HG02798 (cell line): ENCODE measurements at regions not wholly inside any gene's neighbourhood (a gene's known extent, or its start where the extent isn't known, plus 50 kb on each side); places are given as distances from the start of the nearest gene placed in this dataset.
A peak's percentile ranks its signal among the peaks of the same experiment; 100 is the strongest.

Experiments
- ATAC-seq: cut with Tn5 transposase; IDR thresholded peaks from one replicate; pipeline ENCODE4 v1.9.1; 2021; ENCODE audit warnings: mild to moderate bottlenecking; ENCODE audit not compliant: unreplicated experiment, poor library complexity

GRCh38 chr3:180329847-180330246, 272.1 kb upstream of the TTC14 start:
- no peak for ATAC-seq

GRCh38 chr3:180330440-180330839, 271.5 kb upstream of the TTC14 start:
- ATAC-seq = no peak

- ATAC-seq = peak; percentile 72
These were observed 269.4 kb upstream of the TTC14 start for GRCh38 chr3:180332608-180333007.

- ATAC-seq = no peak
These were observed 266.9 kb upstream of the TTC14 start for GRCh38 chr3:180335050-180335449.

- ATAC-seq = no peak
These were observed 261.6 kb upstream of the TTC14 start for GRCh38 chr3:180340395-180340794.

GRCh38 chr3:180341516-180341915, 260.4 kb upstream of the TTC14 start:
- ATAC-seq = no peak

- ATAC-seq = no peak
These were observed 250.4 kb upstream of the TTC14 start for GRCh38 chr3:180351601-180352000.

GRCh38 chr3:180352261-180352660, 249.7 kb upstream of the TTC14 start:
- no peak for ATAC-seq

GRCh38 chr3:180354214-180354613, 247.7 kb upstream of the TTC14 start:
- ATAC-seq = no peak

GRCh38 chr3:180358179-180358578, 243.8 kb upstream of the TTC14 start:
- ATAC-seq = no peak

- no peak for ATAC-seq
These were observed 242.7 kb upstream of the TTC14 start for GRCh38 chr3:180359061-180359952.

GRCh38 chr3:180359953-180360279, 242.0 kb upstream of the TTC14 start:
- ATAC-seq = no peak

- no peak for ATAC-seq
These were observed 239.9 kb upstream of the TTC14 start for GRCh38 chr3:180362081-180362480.

GRCh38 chr3:180375831-180376230, 226.1 kb upstream of the TTC14 start:
- ATAC-seq = no peak

GRCh38 chr3:180378496-180378895, 223.5 kb upstream of the TTC14 start:
- no peak for ATAC-seq

- no peak for ATAC-seq
These were observed 219.3 kb upstream of the TTC14 start for GRCh38 chr3:180382638-180383180.

- ATAC-seq = no peak
These were observed 218.5 kb upstream of the TTC14 start for GRCh38 chr3:180383332-180384020.

- ATAC-seq = no peak
These were observed 211.7 kb upstream of the TTC14 start for GRCh38 chr3:180390313-180390712.

- ATAC-seq = no peak
These were observed 211.0 kb upstream of the TTC14 start for GRCh38 chr3:180391001-180391400.

GRCh38 chr3:180401226-180401625, 200.7 kb upstream of the TTC14 start:
- no peak for ATAC-seq

GRCh38 chr3:180402471-180403073, 199.4 kb upstream of the TTC14 start:
- ATAC-seq = no peak
